IPS-20b (cell line): ENCODE measurements at regions not wholly inside any gene's neighbourhood (a gene's known extent, or its start where the extent isn't known, plus 50 kb on each side); places are given as distances from the start of the nearest gene placed in this dataset.

ENCODE experiments used
- H3K27ac ChIP-seq: one replicate; pipeline ENCODE4 v1.5.1; 2013; ENCODE audit warnings: low read length
- H3K27me3 ChIP-seq: 2 replicates; pipeline ENCODE4 v1.6.1; 2013; ENCODE audit warnings: mild to moderate bottlenecking, low read length, inconsistent platforms; ENCODE audit not compliant: insufficient read depth
- H3K36me3 ChIP-seq: 2 replicates; pipeline ENCODE4 v1.6.1; 2013; ENCODE audit warnings: low read depth, mild to moderate bottlenecking, inconsistent platforms, low read length, moderate library complexity; ENCODE audit not compliant: insufficient read depth
- H3K4me1 ChIP-seq: 2 replicates; pipeline ENCODE4 v1.6.1; 2013; ENCODE audit warnings: mild to moderate bottlenecking, control low read depth, inconsistent platforms, low read length, moderate library complexity; ENCODE audit not compliant: insufficient read depth
- H3K4me3 ChIP-seq: 2 replicates; pipeline ENCODE4 v1.5.1; 2013; ENCODE audit warnings: mild to moderate bottlenecking, low read length, inconsistent platforms
- H3K9ac ChIP-seq: 2 replicates; pipeline ENCODE4 v1.6.1; 2013; ENCODE audit warnings: low read depth, mild to moderate bottlenecking, inconsistent platforms, low read length, moderate library complexity
- H3K9me3 ChIP-seq: 2 replicates; pipeline ENCODE4 v1.6.1; 2013; ENCODE audit warnings: mild to moderate bottlenecking, low read depth, low read length, inconsistent platforms; ENCODE audit not compliant: insufficient read depth

- Histone ChIP-seq H3K4me1 (no peaks in the 10 kb centered on the region), H3K4me3 (no peak overlapping the region), H3K27ac (no peak overlapping the region), H3K9me3 (no peaks in the 10 kb centered on the region), H3K9ac (no peak overlapping the region), H3K27me3 (no peaks in the 10 kb centered on the region), H3K36me3 (no peaks in the 10 kb centered on the region)
Observed at GRCh38 chr5:40412771-40413170, 266.9 kb upstream of the PTGER4 start.

GRCh38 chr5:40410964-40411635 lies 268.6 kb upstream of the PTGER4 start:
- no peak overlapping the region for H3K4me3 ChIP-seq
- no peaks in the 10 kb centered on the region for H3K4me1 ChIP-seq
- H3K27ac ChIP-seq, result no peak overlapping the region
- H3K36me3 ChIP-seq, result no peaks in the 10 kb centered on the region
- no peaks in the 10 kb centered on the region for H3K9me3 ChIP-seq
- H3K9ac ChIP-seq, result no peak overlapping the region
- H3K27me3 ChIP-seq, result no peaks in the 10 kb centered on the region

GRCh38 chr5:40410231-40410861 lies 269.4 kb upstream of the PTGER4 start:
- Histone ChIP-seq H3K4me1 (no peaks in the 10 kb centered on the region), H3K9me3 (no peaks in the 10 kb centered on the region), H3K36me3 (no peaks in the 10 kb centered on the region), H3K27ac (no peak overlapping the region), H3K4me3 (no peak overlapping the region), H3K27me3 (no peaks in the 10 kb centered on the region), H3K9ac (no peak overlapping the region)

- no peaks in the 10 kb centered on the region for H3K27me3 ChIP-seq
- H3K4me3 ChIP-seq, result no peak overlapping the region
- no peak overlapping the region for H3K9ac ChIP-seq
- H3K36me3 ChIP-seq, result no peaks in the 10 kb centered on the region
- no peaks in the 10 kb centered on the region for H3K9me3 ChIP-seq
- no peak overlapping the region for H3K27ac ChIP-seq
- H3K4me1 ChIP-seq, result no peaks in the 10 kb centered on the region
Observed at GRCh38 chr5:40409601-40410000, 270.1 kb upstream of the PTGER4 start.

GRCh38 chr5:40406741-40407211 lies 272.9 kb upstream of the PTGER4 start:
- no peaks in the 10 kb centered on the region for H3K9me3 ChIP-seq
- no peaks in the 10 kb centered on the region for H3K27me3 ChIP-seq
- no peak overlapping the region for H3K27ac ChIP-seq
- H3K36me3 ChIP-seq, result no peaks in the 10 kb centered on the region
- no peaks in the 10 kb centered on the region for H3K4me1 ChIP-seq
- H3K9ac ChIP-seq, result no peak overlapping the region
- no peak overlapping the region for H3K4me3 ChIP-seq

GRCh38 chr5:40405996-40406740 lies 273.5 kb upstream of the PTGER4 start:
- H3K4me3 ChIP-seq, result no peak overlapping the region
- no peaks in the 10 kb centered on the region for H3K9me3 ChIP-seq
- H3K36me3 ChIP-seq, result no peaks in the 10 kb centered on the region
- no peak overlapping the region for H3K27ac ChIP-seq
- no peak overlapping the region for H3K9ac ChIP-seq
- no peaks in the 10 kb centered on the region for H3K4me1 ChIP-seq
- H3K27me3 ChIP-seq, result no peaks in the 10 kb centered on the region

- H3K4me3 ChIP-seq, result no peak overlapping the region
- H3K4me1 ChIP-seq, result no peaks in the 10 kb centered on the region
- no peaks in the 10 kb centered on the region for H3K27me3 ChIP-seq
- H3K36me3 ChIP-seq, result no peaks in the 10 kb centered on the region
- H3K9ac ChIP-seq, result no peak overlapping the region
- no peaks in the 10 kb centered on the region for H3K9me3 ChIP-seq
- no peak overlapping the region for H3K27ac ChIP-seq
Observed at GRCh38 chr5:40405230-40405629, 274.5 kb upstream of the PTGER4 start.

GRCh38 chr5:40404613-40405012 lies 275.1 kb upstream of the PTGER4 start:
- no peaks in the 10 kb centered on the region for H3K9me3 ChIP-seq
- H3K4me3 ChIP-seq, result no peak overlapping the region
- H3K27me3 ChIP-seq, result no peaks in the 10 kb centered on the region
- no peak overlapping the region for H3K27ac ChIP-seq
- no peak overlapping the region for H3K9ac ChIP-seq
- no peaks in the 10 kb centered on the region for H3K4me1 ChIP-seq
- H3K36me3 ChIP-seq, result no peaks in the 10 kb centered on the region

- Histone ChIP-seq H3K27ac (no peak overlapping the region), H3K27me3 (no peaks in the 10 kb centered on the region), H3K9me3 (no peaks in the 10 kb centered on the region), H3K4me1 (no peaks in the 10 kb centered on the region), H3K9ac (no peak overlapping the region), H3K36me3 (no peaks in the 10 kb centered on the region), H3K4me3 (no peak overlapping the region)
Observed at GRCh38 chr5:40402007-40402364, 277.7 kb upstream of the PTGER4 start.

GRCh38 chr5:40401284-40402006 lies 278.3 kb upstream of the PTGER4 start:
- H3K36me3 ChIP-seq, result no peaks in the 10 kb centered on the region
- no peaks in the 10 kb centered on the region for H3K9me3 ChIP-seq
- H3K4me1 ChIP-seq, result no peaks in the 10 kb centered on the region
- H3K4me3 ChIP-seq, result no peak overlapping the region
- H3K27me3 ChIP-seq, result no peaks in the 10 kb centered on the region
- H3K9ac ChIP-seq, result no peak overlapping the region
- H3K27ac ChIP-seq, result no peak overlapping the region

- H3K27ac ChIP-seq, result no peak overlapping the region
Observed at GRCh38 chr5:40400245-40400644, 279.5 kb upstream of the PTGER4 start.

More at GRCh38 chr5:40400245-40400644, 279.5 kb upstream of the PTGER4 start:
- Histone ChIP-seq H3K4me3 (no peak overlapping the region), H3K4me1 (no peaks in the 10 kb centered on the region), H3K27me3 (no peaks in the 10 kb centered on the region), H3K9ac (no peak overlapping the region), H3K36me3 (no peaks in the 10 kb centered on the region), H3K9me3 (no peaks in the 10 kb centered on the region)
